Neural cell (in vitro differentiated cells): ENCODE measurements at regions not wholly inside any gene's neighbourhood (a gene's known extent, or its start where the extent isn't known, plus 50 kb on each side); places are given as distances from the start of the nearest gene placed in this dataset.

Experiments used
- H2AFZ ChIP-seq: fragments of 200-600, 300-800 bp; sonication (generic), shearing (Covaris generic); 2 replicates; pipeline ENCODE4 v1.6.0; 2014; ENCODE audit warnings: low read depth, mild to moderate bottlenecking, antibody characterized with exemption, low read length, moderate library complexity
- H3F3A ChIP-seq: fragments of 200-600 bp; shearing (Covaris generic); 2 replicates; pipeline ENCODE4 v1.6.1; 2016; ENCODE audit warnings: mild to moderate bottlenecking, moderate library complexity, mixed read lengths, antibody characterized with exemption, low read length; ENCODE audit not compliant: insufficient read depth, poor library complexity, severe bottlenecking
- H3K27ac ChIP-seq: fragments of 200-600, 300-800 bp; sonication (generic), shearing (Covaris generic); 2 replicates; pipeline ENCODE4 v1.5.1; 2014; ENCODE audit warnings: mild to moderate bottlenecking, low read length, moderate library complexity
- H3K27me3 ChIP-seq: fragments of 300-800, 200-600 bp; sonication (generic), shearing (Covaris generic); 2 replicates; pipeline ENCODE4 v1.6.0; 2014; ENCODE audit warnings: mild to moderate bottlenecking, low read depth, low read length, moderate library complexity; ENCODE audit not compliant: insufficient read depth
- H3K36me3 ChIP-seq: fragments of 300-800, 200-600 bp; sonication (generic), shearing (Covaris generic); 2 replicates; pipeline ENCODE4 v1.5.1; 2014; ENCODE audit warnings: mild to moderate bottlenecking, antibody characterized with exemption, low read length, moderate library complexity; ENCODE audit not compliant: insufficient read depth
- H3K4me2 ChIP-seq: fragments of 300-800, 200-600 bp; sonication (generic), shearing (Covaris generic); 2 replicates; pipeline ENCODE4 v1.6.0; 2014; ENCODE audit warnings: mild to moderate bottlenecking, low read length
- H3K4me3 ChIP-seq: fragments of 300-800, 200-600 bp; sonication (generic), shearing (Covaris generic); 2 replicates; pipeline ENCODE4 v1.5.1; 2014; ENCODE audit warnings: mild to moderate bottlenecking, low read length, moderate library complexity
- H3K79me2 ChIP-seq: fragments of 200-600 bp; shearing (Covaris generic); replicated peaks from 2 replicates; pipeline ENCODE4 v1.6.0; 2014; ENCODE audit warnings: mild to moderate bottlenecking, low read length, moderate library complexity; ENCODE audit not compliant: insufficient read depth
- H3K9ac ChIP-seq: fragments of 300-800, 200-600 bp; sonication (generic), shearing (Covaris generic); 2 replicates; pipeline ENCODE4 v1.6.1; 2016; ENCODE audit warnings: mild to moderate bottlenecking, low read length, mixed read lengths
- H3K9me2 ChIP-seq: fragments of 200-600 bp; shearing (Covaris generic); 2 replicates; pipeline ENCODE4 v1.6.1; 2016; ENCODE audit warnings: mild to moderate bottlenecking, low read length, mixed read lengths; ENCODE audit not compliant: insufficient read depth
- H3K9me3 ChIP-seq: fragments of 200-600, 300-800 bp; sonication (generic), shearing (Covaris generic); 2 replicates; pipeline ENCODE4 v1.6.1; 2016; ENCODE audit warnings: mild to moderate bottlenecking, mixed run types, low read length, moderate library complexity, mixed read lengths
- H4K20me1 ChIP-seq: fragments of 200-600 bp; shearing (Covaris generic); 2 replicates; pipeline ENCODE4 v1.6.1; 2016; ENCODE audit warnings: mild to moderate bottlenecking, mixed run types; ENCODE audit not compliant: insufficient read depth
- EP300 ChIP-seq: fragments of 450-650 bp; conservative IDR thresholded peaks from 2 replicates; pipeline ENCODE4 v1.6.1; 2014; ENCODE audit warnings: antibody characterized with exemption, mild to moderate bottlenecking, moderate library complexity; ENCODE audit not compliant: poor library complexity, severe bottlenecking
- EZH2 ChIP-seq: fragments of 200-600, 300-800 bp; shearing (Covaris generic), sonication (generic); IDR thresholded peaks from 2 replicates; pipeline ENCODE4 v1.6.1; 2014; ENCODE audit warnings: antibody characterized with exemption, low read length, borderline replicate concordance, mild to moderate bottlenecking; ENCODE audit not compliant: insufficient read depth, poor library complexity, severe bottlenecking
- MXI1 ChIP-seq: fragments of 450-650 bp; conservative IDR thresholded peaks from 2 replicates; pipeline ENCODE4 v1.6.1; 2014; ENCODE audit warnings: antibody characterized with exemption, mild to moderate bottlenecking; ENCODE audit not compliant: poor library complexity, severe bottlenecking
- POLR2AphosphoS5 ChIP-seq: IDR thresholded peaks from 2 replicates; pipeline ENCODE4 v1.6.1; 2012
- RAD21 ChIP-seq: fragments of 450-650 bp; conservative IDR thresholded peaks from 2 replicates; pipeline ENCODE4 v1.6.1; 2014; ENCODE audit warnings: antibody characterized with exemption, mild to moderate bottlenecking, moderate library complexity
- REST ChIP-seq: IDR thresholded peaks from 2 replicates; pipeline ENCODE4 v1.6.1; 2012; ENCODE audit warnings: borderline replicate concordance
- SMC3 ChIP-seq: fragments of 450-650 bp; conservative IDR thresholded peaks from 2 replicates; pipeline ENCODE4 v1.6.1; 2014; ENCODE audit warnings: antibody characterized with exemption, mild to moderate bottlenecking, moderate library complexity; ENCODE audit not compliant: poor library complexity
- TAF1 ChIP-seq: IDR thresholded peaks from 2 replicates; pipeline ENCODE4 v1.6.1; 2012; ENCODE audit warnings: low read depth
- TF ChIP-seq, protein P1 (sequence below): fragments of 450-650 bp; IDR thresholded peaks from 2 replicates; pipeline ENCODE4 v1.5.1; 2014; ENCODE audit warnings: antibody characterized with exemption, mild to moderate bottlenecking, moderate library complexity; ENCODE audit not compliant: poor library complexity, severe bottlenecking

GRCh38 chr20:1777476-1777820 lies 117.8 kb upstream of the SIRPA start:
- H2AFZ ChIP-seq: no peak overlapping the region
- no peaks in the 10 kb centered on the region for H3K9me2 ChIP-seq
- H3K9me3 ChIP-seq: no peaks in the 10 kb centered on the region
- H3K36me3 ChIP-seq: no peaks in the 10 kb centered on the region
- H3K27ac ChIP-seq: peak overlapping the region; percentile 70
- no peaks in the 10 kb centered on the region for H3F3A ChIP-seq
- H3K27me3 ChIP-seq: no peaks in the 10 kb centered on the region
- H3K4me3 ChIP-seq: peak overlapping the region; percentile 72
- H4K20me1 ChIP-seq: no peaks in the 10 kb centered on the region
- no peaks in the 10 kb centered on the region for H3K79me2 ChIP-seq
- H3K9ac ChIP-seq: peak overlapping the region; percentile 82
- no peak for TF ChIP-seq EP300
- TF ChIP-seq SMC3: peak; percentile 24
- no peak overlapping the region for H3K4me2 ChIP-seq

- Histone ChIP-seq H3K36me3 (no peaks in the 10 kb centered on the region), H3K27me3 (no peaks in the 10 kb centered on the region), H3F3A (no peaks in the 10 kb centered on the region), H3K9me2 (no peaks in the 10 kb centered on the region), H4K20me1 (no peaks in the 10 kb centered on the region), H3K4me3 (peak overlapping the region; percentile 72), H3K27ac (peak overlapping the region; percentile 70), H3K9me3 (no peaks in the 10 kb centered on the region), H2AFZ (peak overlapping the region; percentile 30), H3K9ac (peak overlapping the region; percentile 82), H3K79me2 (no peaks in the 10 kb centered on the region), H3K4me2 (peak overlapping the region; percentile 79)
- TF ChIP-seq MXI1: peak; percentile 28
- TF ChIP-seq TAF1: peak; percentile 75
- TF ChIP-seq REST: peak; percentile 75
- peak; percentile 89 for TF ChIP-seq SMC3
- TF ChIP-seq EP300: no peak
- peak; percentile 79 for TF ChIP-seq RAD21
- TF ChIP-seq POLR2AphosphoS5: peak; percentile 73
- no peak for TF ChIP-seq EZH2
- TF ChIP-seq, protein P1, sequence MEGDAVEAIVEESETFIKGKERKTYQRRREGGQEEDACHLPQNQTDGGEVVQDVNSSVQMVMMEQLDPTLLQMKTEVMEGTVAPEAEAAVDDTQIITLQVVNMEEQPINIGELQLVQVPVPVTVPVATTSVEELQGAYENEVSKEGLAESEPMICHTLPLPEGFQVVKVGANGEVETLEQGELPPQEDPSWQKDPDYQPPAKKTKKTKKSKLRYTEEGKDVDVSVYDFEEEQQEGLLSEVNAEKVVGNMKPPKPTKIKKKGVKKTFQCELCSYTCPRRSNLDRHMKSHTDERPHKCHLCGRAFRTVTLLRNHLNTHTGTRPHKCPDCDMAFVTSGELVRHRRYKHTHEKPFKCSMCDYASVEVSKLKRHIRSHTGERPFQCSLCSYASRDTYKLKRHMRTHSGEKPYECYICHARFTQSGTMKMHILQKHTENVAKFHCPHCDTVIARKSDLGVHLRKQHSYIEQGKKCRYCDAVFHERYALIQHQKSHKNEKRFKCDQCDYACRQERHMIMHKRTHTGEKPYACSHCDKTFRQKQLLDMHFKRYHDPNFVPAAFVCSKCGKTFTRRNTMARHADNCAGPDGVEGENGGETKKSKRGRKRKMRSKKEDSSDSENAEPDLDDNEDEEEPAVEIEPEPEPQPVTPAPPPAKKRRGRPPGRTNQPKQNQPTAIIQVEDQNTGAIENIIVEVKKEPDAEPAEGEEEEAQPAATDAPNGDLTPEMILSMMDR: peak; percentile 87
These were observed 118.3 kb upstream of the SIRPA start for GRCh38 chr20:1776681-1777475.
